Transverse colon (tissue), 4 donors: ENCODE measurements at regions not wholly inside any gene's neighbourhood (a gene's known extent, or its start where the extent isn't known, plus 50 kb on each side); places are given as distances from the start of the nearest gene placed in this dataset.

Source experiments
- DNase-seq: peaks from one replicate; pipeline ENCODE4 v3.0.0-alpha.2; 2019
- H3K27ac ChIP-seq, 4 donors: fragments of 200-600 bp; sonication (generic); 2 replicates each; pipeline ENCODE4 v1.5.1; 2016 to 2018; ENCODE audit warnings: inconsistent platforms in 4 of 4
- H3K27me3 ChIP-seq: fragments of 200-600 bp; sonication (generic); 2 replicates; pipeline ENCODE4 v1.5.1; 2017; ENCODE audit warnings: inconsistent platforms
- H3K36me3 ChIP-seq, 4 donors: fragments of 200-600 bp; sonication (generic); 2 replicates each; pipeline ENCODE4 v1.5.1; 2017 to 2019; ENCODE audit warnings: inconsistent platforms in 4 of 4
- H3K4me1 ChIP-seq, 4 donors: fragments of 200-600 bp; sonication (generic); 2 replicates each; pipeline ENCODE4 v1.5.1; 2017 to 2020; ENCODE audit warnings: inconsistent platforms in 4 of 4
- H3K4me3 ChIP-seq, 4 donors: fragments of 200-600 bp; sonication (generic); 1 replicate in 1 of 4; 2 replicates in 3 of 4; pipeline versions ENCODE4 v1.5.1 to v1.6.1; 2017 to 2019; ENCODE audit warnings: inconsistent platforms in 4 of 4
- H3K9me3 ChIP-seq, 2 donors: fragments of 200-600 bp; sonication (generic); 2 replicates each; pipeline ENCODE4 v1.5.1; 2017 to 2019; ENCODE audit warnings: inconsistent platforms in 2 of 2
- EP300 ChIP-seq: sonication (generic); formaldehyde crosslinking; IDR thresholded peaks from one replicate; pipeline ENCODE4 v1.6.1; 2017; ENCODE audit warnings: antibody characterized with exemption, low read depth
- POLR2A ChIP-seq: fragments of 450-650 bp; IDR thresholded peaks from one replicate; pipeline ENCODE4 v1.6.1; 2016; ENCODE audit warnings: antibody characterized with exemption, mild to moderate bottlenecking, moderate library complexity
- POLR2AphosphoS5 ChIP-seq, 3 donors: sonication (generic); formaldehyde crosslinking; IDR thresholded peaks; one replicate each; pipeline ENCODE4 v1.6.1; 2016; ENCODE audit warnings: antibody characterized with exemption in 3 of 3
- WGBS, 2 donors: methylation state at CpG; one replicate each; pipeline ENCODE4 v1.1.5; 2018; ENCODE audit warnings: low coverage in 1 of 2; 5-methylcytosine and 5-hydroxymethylcytosine counted together
- in situ Hi-C, 4 donors: fragments of 200-750 bp; cut with MboI; loops; one replicate each; pipeline versions ENCODE4 v1.15.0 to v1.15.1; 2017; ENCODE audit warnings: low sequenced_read_pairs in 3 of 4, low pct_ligation_motif_present in 1 of 4, low pct_unique_long_range_greater_than_20kb in 1 of 4
- intact Hi-C: fragments of 100-400 bp; cut with DNase I; formaldehyde crosslinking; loops from one replicate; pipeline ENCODE4 v1.15.1; 2023; ENCODE audit warnings: low total_unique reads
- TF ChIP-seq, protein P1 (sequence below), 5 experiments: fragments of 200-600 bp in 3 of 5; fragments of 450-650 bp in 2 of 5; sonication (generic) in 3 of 5; IDR thresholded peaks; 1 replicate in 2 of 5; 2 replicates in 3 of 5; pipeline ENCODE4 v1.5.1; 2016 to 2017; ENCODE audit warnings: antibody characterized with exemption in 5 of 5, inconsistent platforms in 3 of 5, mild to moderate bottlenecking in 2 of 5, moderate library complexity in 1 of 5

DNA sequence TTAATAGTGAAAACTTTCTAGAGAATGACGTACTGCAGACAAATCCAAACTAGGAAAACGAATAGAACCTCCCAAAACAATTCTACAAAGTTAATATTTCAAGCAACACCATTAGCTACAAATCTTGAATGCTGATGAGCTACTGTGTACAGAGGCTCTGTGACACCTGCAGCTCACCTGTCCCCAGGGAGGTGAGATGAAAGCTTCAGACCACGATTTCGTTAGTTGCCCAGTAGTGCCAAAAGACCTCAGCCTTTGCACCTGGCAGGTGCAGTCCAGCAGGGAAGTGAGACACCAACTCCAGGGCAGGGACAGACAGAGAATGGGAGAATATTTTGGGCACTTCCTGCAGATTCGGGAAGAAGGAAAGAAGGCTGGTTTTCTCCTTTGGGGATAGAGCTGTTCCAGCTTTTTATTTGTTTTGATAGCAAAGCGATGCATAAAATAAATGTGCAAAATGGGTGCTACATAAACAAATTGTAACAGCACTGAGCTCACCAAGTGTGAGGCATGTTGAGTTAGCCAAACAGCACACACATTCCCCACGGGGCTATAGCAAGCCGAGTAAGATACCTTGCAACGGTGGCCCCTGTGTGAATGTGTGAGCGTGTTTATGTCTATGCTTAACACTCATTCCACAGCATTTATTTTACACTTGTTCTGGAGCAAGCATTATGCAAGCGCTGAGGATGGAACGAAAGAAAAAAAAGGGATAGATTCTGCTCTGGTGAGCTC lies 1024.8 kb upstream of the AUTS2 start:
- in situ Hi-C loops (loop anchor here in 1 of 4 donors (10.0 kb wide), 1 partner anchor 59 kb away; no protein-coding TSS in a partner anchor), intact Hi-C loops (no loop called here)
- no peaks in the 10 kb centered on the region for H3K4me1 ChIP-seq
- no peaks in the 10 kb centered on the region for H3K9me3 ChIP-seq
- WGBS, 2 donors = 58 to 72% methylated on average over 6 to 12 of the region's 12 CpGs
- H3K4me3 ChIP-seq = no peak overlapping the region
- no peak overlapping the region for H3K27ac ChIP-seq
- TF ChIP-seq, protein P1, sequence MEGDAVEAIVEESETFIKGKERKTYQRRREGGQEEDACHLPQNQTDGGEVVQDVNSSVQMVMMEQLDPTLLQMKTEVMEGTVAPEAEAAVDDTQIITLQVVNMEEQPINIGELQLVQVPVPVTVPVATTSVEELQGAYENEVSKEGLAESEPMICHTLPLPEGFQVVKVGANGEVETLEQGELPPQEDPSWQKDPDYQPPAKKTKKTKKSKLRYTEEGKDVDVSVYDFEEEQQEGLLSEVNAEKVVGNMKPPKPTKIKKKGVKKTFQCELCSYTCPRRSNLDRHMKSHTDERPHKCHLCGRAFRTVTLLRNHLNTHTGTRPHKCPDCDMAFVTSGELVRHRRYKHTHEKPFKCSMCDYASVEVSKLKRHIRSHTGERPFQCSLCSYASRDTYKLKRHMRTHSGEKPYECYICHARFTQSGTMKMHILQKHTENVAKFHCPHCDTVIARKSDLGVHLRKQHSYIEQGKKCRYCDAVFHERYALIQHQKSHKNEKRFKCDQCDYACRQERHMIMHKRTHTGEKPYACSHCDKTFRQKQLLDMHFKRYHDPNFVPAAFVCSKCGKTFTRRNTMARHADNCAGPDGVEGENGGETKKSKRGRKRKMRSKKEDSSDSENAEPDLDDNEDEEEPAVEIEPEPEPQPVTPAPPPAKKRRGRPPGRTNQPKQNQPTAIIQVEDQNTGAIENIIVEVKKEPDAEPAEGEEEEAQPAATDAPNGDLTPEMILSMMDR (IDR thresholded peaks at IDR 0.05) = no peak
- TF ChIP-seq POLR2AphosphoS5 (IDR thresholded peaks at IDR 0.05) (no peak), EP300 (no peak), POLR2A (no peak)
- no peaks in the 10 kb centered on the region for H3K27me3 ChIP-seq
- no peaks in the 10 kb centered on the region for H3K36me3 ChIP-seq
- no peak for DNase-seq

DNA sequence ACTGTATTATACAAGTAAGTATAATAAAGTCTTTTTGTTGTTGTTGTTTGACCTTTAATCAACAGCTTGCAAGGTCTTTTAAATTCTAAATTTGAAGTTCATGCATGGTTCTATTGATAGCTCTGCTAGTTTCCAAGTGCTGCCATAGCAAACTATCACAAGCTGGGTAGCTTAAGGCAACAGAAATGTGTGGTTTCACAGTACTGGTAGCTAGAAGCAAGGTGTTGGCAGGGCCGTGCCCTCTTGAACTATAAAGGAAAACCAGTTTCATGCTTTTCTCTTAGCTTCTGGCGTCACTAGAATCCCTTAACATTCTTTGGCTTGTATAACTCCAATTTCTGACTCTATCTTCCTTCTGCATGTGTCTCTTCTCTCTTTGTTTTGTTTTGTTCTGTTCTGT lies 1021.9 kb upstream of the AUTS2 start:
- intact Hi-C loops (no loop called here), in situ Hi-C loops (loop anchor here in 1 of 4 donors (10.0 kb wide), 1 partner anchor 62 kb away; no protein-coding TSS in a partner anchor)
- no peak for DNase-seq
- 54 to 80% methylated on average over 1 to 2 of the region's 2 CpGs for WGBS, 2 donors
- no peaks in the 10 kb centered on the region for H3K9me3 ChIP-seq
- no peak overlapping the region for H3K4me3 ChIP-seq
- TF ChIP-seq EP300 (no peak), POLR2A (no peak), POLR2AphosphoS5 (IDR thresholded peaks at IDR 0.05) (no peak)
- TF ChIP-seq, protein P1 (IDR thresholded peaks at IDR 0.05) = no peak
- H3K27ac ChIP-seq = no peak overlapping the region
- no peaks in the 10 kb centered on the region for H3K4me1 ChIP-seq
- no peaks in the 10 kb centered on the region for H3K27me3 ChIP-seq
- no peaks in the 10 kb centered on the region for H3K36me3 ChIP-seq

DNA sequence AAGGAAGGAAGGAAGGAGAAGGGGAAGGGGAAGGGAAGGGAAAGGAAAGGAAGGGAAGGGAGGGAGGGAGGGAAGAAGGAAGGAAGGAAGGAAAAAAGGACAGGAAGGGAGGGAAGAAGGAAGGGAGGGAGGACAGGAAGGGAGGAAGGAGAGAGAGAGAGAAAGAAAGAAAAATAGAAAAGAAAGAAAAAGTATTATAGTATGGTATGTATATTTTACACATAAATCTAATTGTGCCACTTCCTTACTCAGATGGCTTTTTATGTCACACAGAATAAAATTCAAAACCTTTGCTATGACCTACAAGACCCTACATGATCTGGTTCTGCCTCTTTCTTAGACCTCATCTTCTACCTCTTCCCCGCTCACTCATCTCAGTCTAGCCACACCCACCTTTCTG lies 1016.9 kb upstream of the AUTS2 start:
- H3K36me3 ChIP-seq = no peaks in the 10 kb centered on the region
- intact Hi-C loops = no loop called here
- DNase-seq = no peak
- no peaks in the 10 kb centered on the region for H3K27me3 ChIP-seq
- no peak overlapping the region for H3K4me3 ChIP-seq
- in situ Hi-C loops = no loop called here
- TF ChIP-seq EP300 (no peak), POLR2A (no peak), POLR2AphosphoS5 (IDR thresholded peaks at IDR 0.05) (no peak)
- TF ChIP-seq, protein P1 (IDR thresholded peaks at IDR 0.05) = no peak
- no peak overlapping the region for H3K27ac ChIP-seq
- H3K4me1 ChIP-seq = no peaks in the 10 kb centered on the region
- no peaks in the 10 kb centered on the region for H3K9me3 ChIP-seq
- WGBS, 2 donors = 81 to 84% methylated on average over 1 of the region's 1 CpG

DNA sequence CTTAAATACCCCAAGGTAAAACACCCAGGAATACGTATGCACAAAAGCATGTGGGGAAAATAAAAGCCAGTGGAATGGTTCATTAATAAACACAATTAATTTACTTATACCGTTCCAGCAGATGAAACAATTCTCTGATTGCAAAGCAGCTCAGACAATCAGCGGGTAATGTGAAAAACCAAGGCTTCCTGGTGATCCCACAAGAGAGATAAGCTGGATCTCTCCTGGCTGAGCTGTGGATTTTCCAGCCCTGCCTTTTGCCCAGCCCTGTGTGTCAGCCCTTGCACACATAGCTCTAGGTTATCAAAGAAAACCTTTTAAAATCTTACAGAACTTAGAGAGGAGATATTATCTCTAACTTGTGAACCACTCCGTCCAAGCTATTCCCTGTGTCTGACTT lies 1010.7 kb upstream of the AUTS2 start:
- DNase-seq = no peak
- TF ChIP-seq EP300 (no peak), POLR2A (no peak), POLR2AphosphoS5 (IDR thresholded peaks at IDR 0.05) (no peak)
- TF ChIP-seq, protein P1 (IDR thresholded peaks at IDR 0.05) = no peak
- no peak overlapping the region for H3K4me3 ChIP-seq
- intact Hi-C loops (no loop called here), in situ Hi-C loops (no loop called here)
- no peaks in the 10 kb centered on the region for H3K36me3 ChIP-seq
- 65 to 100% methylated on average over 1 to 4 of the region's 4 CpGs for WGBS, 2 donors
- H3K27ac ChIP-seq = no peak overlapping the region
- no peaks in the 10 kb centered on the region for H3K4me1 ChIP-seq
- no peaks in the 10 kb centered on the region for H3K9me3 ChIP-seq
- H3K27me3 ChIP-seq = no peaks in the 10 kb centered on the region
